GM23248 (cell line): ENCODE measurements at regions not wholly inside any gene's neighbourhood (a gene's known extent, or its start where the extent isn't known, plus 50 kb on each side); places are given as distances from the start of the nearest gene placed in this dataset.

ENCODE experiments used
- EZH2 ChIP-seq: fragments of 200-600 bp; sonication (generic); IDR thresholded peaks from 2 replicates; pipeline ENCODE4 v1.6.1; 2018; ENCODE audit warnings: antibody characterized with exemption, mild to moderate bottlenecking; ENCODE audit not compliant: insufficient read depth, poor library complexity, severe bottlenecking
- EZH2phosphoT487 ChIP-seq: fragments of 200-600 bp; sonication (generic); IDR thresholded peaks from 2 replicates; pipeline ENCODE4 v1.6.1; 2018; ENCODE audit warnings: antibody characterized with exemption, moderate library complexity, mild to moderate bottlenecking, low read depth; ENCODE audit not compliant: insufficient read depth

- TF ChIP-seq EZH2phosphoT487 (no peak), EZH2 (no peak)
Observed at GRCh38 chr12:105611340-105611739, 280.8 kb downstream of the C12orf75 start.
